ENCODE measurements at regions not wholly inside any gene's neighbourhood (a gene's known extent, or its start where the extent isn't known, plus 50 kb on each side); places are given as distances from the start of the nearest gene placed in this dataset.
"Not testable (repeated sequence)": the region's sequence is repeated elsewhere in the genome, so short reads cannot be mapped to it uniquely, and the experiment has no call there.

- in situ Hi-C loops (cut with HindIII; ENCODE audit: low sequenced_read_pairs), result no loop called here
These were observed 332.5 kb downstream of the VRK1 start for GRCh38 chr14:97129639-97130038.

- in situ Hi-C loops (cut with HindIII; ENCODE audit: low sequenced_read_pairs), result not testable (repeated sequence)
These were observed 338.7 kb downstream of the VRK1 start for GRCh38 chr14:97135847-97136246.

- in situ Hi-C loops (cut with HindIII; ENCODE audit: low sequenced_read_pairs), result no loop called here
These were observed 340.5 kb downstream of the VRK1 start for GRCh38 chr14:97137705-97138104.

GRCh38 chr14:97138801-97139200 is 341.6 kb downstream of the VRK1 start:
- in situ Hi-C loops (cut with HindIII; ENCODE audit: low sequenced_read_pairs), result no loop called here

- in situ Hi-C loops (cut with HindIII; ENCODE audit: low sequenced_read_pairs), result no loop called here
These were observed 345.8 kb downstream of the VRK1 start for GRCh38 chr14:97143011-97143410.

GRCh38 chr14:97143456-97143855 is 346.3 kb downstream of the VRK1 start:
- in situ Hi-C loops (cut with HindIII; ENCODE audit: low sequenced_read_pairs), result no loop called here

- in situ Hi-C loops (cut with HindIII; ENCODE audit: low sequenced_read_pairs), result not testable (repeated sequence)
These were observed 350.8 kb downstream of the VRK1 start for GRCh38 chr14:97148021-97148420.

GRCh38 chr14:97149775-97150174 is 352.6 kb downstream of the VRK1 start:
- in situ Hi-C loops (cut with HindIII; ENCODE audit: low sequenced_read_pairs), result no loop called here

GRCh38 chr14:97153527-97153926 is 356.3 kb downstream of the VRK1 start:
- in situ Hi-C loops (cut with HindIII; ENCODE audit: low sequenced_read_pairs), result no loop called here

- in situ Hi-C loops (cut with HindIII; ENCODE audit: low sequenced_read_pairs), result no loop called here
These were observed 358.1 kb downstream of the VRK1 start for GRCh38 chr14:97155320-97155719.

GRCh38 chr14:97155814-97156213 is 358.6 kb downstream of the VRK1 start:
- in situ Hi-C loops (cut with HindIII; ENCODE audit: low sequenced_read_pairs), result no loop called here

- in situ Hi-C loops (cut with HindIII; ENCODE audit: low sequenced_read_pairs), result no loop called here
These were observed 359.5 kb downstream of the VRK1 start for GRCh38 chr14:97156705-97157104.

- in situ Hi-C loops (cut with HindIII; ENCODE audit: low sequenced_read_pairs), result no loop called here
These were observed 360.9 kb downstream of the VRK1 start for GRCh38 chr14:97158102-97158501.

GRCh38 chr14:97159124-97159523 is 361.9 kb downstream of the VRK1 start:
- in situ Hi-C loops (cut with HindIII; ENCODE audit: low sequenced_read_pairs), result no loop called here

- in situ Hi-C loops (cut with HindIII; ENCODE audit: low sequenced_read_pairs), result no loop called here
These were observed 365.4 kb downstream of the VRK1 start for GRCh38 chr14:97162621-97163020.

- in situ Hi-C loops (cut with HindIII; ENCODE audit: low sequenced_read_pairs), result no loop called here
These were observed 366.8 kb downstream of the VRK1 start for GRCh38 chr14:97164021-97164420.

- in situ Hi-C loops (cut with HindIII; ENCODE audit: low sequenced_read_pairs), result no loop called here
These were observed 369.3 kb downstream of the VRK1 start for GRCh38 chr14:97166497-97166896.

- in situ Hi-C loops (cut with HindIII; ENCODE audit: low sequenced_read_pairs), result not testable (repeated sequence)
These were observed 370.4 kb downstream of the VRK1 start for GRCh38 chr14:97167577-97167976.

- in situ Hi-C loops (cut with HindIII; ENCODE audit: low sequenced_read_pairs), result no loop called here
These were observed 375.5 kb downstream of the VRK1 start for GRCh38 chr14:97172644-97173043.

GRCh38 chr14:97177016-97177415 is 379.8 kb downstream of the VRK1 start:
- in situ Hi-C loops (cut with HindIII; ENCODE audit: low sequenced_read_pairs), result no loop called here

- in situ Hi-C loops (cut with HindIII; ENCODE audit: low sequenced_read_pairs), result no loop called here
These were observed 380.5 kb downstream of the VRK1 start for GRCh38 chr14:97177635-97178034.

GRCh38 chr14:97178781-97179180 is 381.6 kb downstream of the VRK1 start:
- in situ Hi-C loops (cut with HindIII; ENCODE audit: low sequenced_read_pairs), result no loop called here

GRCh38 chr14:97179573-97179972 is 382.4 kb downstream of the VRK1 start:
- in situ Hi-C loops (cut with HindIII; ENCODE audit: low sequenced_read_pairs), result no loop called here
